ENCODE measurements at regions not wholly inside any gene's neighbourhood (a gene's known extent, or its start where the extent isn't known, plus 50 kb on each side); places are given as distances from the start of the nearest gene placed in this dataset.

DNA sequence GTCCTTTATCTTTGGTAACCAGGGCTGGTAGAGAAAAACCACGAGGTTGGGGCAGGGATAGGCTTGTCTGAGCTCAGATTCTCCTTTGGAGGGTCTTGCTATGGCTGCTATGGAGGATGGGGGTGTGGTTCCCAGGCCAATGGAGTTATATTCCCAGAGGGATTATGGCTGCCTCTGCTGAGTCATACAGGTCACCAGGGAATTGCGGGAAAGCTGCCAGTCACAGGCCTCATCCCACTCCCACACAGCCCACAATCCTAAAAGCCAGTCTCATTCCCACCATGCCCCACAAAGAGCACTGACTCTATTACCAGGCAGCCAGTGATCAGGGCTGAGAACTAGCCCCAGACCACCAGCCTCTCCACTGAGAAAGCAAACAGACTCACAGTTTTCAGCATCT is 316.6 kb upstream of the TMEM229A start:
- DNase-seq (ENCODE audit: unreplicated experiment): peak; percentile 14
- no peaks in the 10 kb centered on the region for H3K36me3 Mint-ChIP-seq (ENCODE audit: insufficient read depth, unreplicated experiment)
- ChIA-PET POLR2A (no interaction called here), CTCF (no interaction called here)
- intact Hi-C loops (cut with micrococcal nuclease): no loop called here
- no peaks in the 10 kb centered on the region for H3K4me1 Mint-ChIP-seq (ENCODE audit: insufficient read depth, unreplicated experiment)
- H3K27me3 Mint-ChIP-seq (ENCODE audit: insufficient read depth, unreplicated experiment): no peaks in the 10 kb centered on the region
- peaks cover under 1% of the 10 kb centered on the region for H3K9me3 Mint-ChIP-seq (ENCODE audit: unreplicated experiment)
- no peak overlapping the region for H3K4me3 Mint-ChIP-seq (ENCODE audit: unreplicated experiment)
- no peak overlapping the region for H3K27ac Mint-ChIP-seq (ENCODE audit: low read depth, unreplicated experiment)
- BruUV-seq (replicated peaks): no TSS peak
- TF ChIP-seq, protein P1, sequence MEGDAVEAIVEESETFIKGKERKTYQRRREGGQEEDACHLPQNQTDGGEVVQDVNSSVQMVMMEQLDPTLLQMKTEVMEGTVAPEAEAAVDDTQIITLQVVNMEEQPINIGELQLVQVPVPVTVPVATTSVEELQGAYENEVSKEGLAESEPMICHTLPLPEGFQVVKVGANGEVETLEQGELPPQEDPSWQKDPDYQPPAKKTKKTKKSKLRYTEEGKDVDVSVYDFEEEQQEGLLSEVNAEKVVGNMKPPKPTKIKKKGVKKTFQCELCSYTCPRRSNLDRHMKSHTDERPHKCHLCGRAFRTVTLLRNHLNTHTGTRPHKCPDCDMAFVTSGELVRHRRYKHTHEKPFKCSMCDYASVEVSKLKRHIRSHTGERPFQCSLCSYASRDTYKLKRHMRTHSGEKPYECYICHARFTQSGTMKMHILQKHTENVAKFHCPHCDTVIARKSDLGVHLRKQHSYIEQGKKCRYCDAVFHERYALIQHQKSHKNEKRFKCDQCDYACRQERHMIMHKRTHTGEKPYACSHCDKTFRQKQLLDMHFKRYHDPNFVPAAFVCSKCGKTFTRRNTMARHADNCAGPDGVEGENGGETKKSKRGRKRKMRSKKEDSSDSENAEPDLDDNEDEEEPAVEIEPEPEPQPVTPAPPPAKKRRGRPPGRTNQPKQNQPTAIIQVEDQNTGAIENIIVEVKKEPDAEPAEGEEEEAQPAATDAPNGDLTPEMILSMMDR (IDR thresholded peaks at IDR 0.05; ENCODE audit: unreplicated experiment): no peak

DNA sequence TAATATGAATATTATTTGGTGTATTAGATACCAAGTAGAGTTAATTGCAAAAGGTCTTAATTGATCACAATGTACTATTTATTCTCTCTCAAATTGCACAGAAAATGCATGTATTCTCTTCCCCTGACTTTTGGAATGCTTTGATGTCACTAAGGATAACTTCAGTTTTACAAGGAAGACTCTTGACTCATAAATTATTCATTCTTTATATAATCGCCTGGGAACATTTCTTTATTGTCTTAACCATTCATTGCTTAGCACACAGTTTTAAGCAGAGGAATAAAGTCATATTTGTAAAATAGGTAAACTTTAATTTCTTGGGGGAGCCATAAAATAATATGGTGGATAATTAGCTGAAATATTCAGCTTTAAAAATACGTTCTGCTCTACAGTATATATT is 306.0 kb upstream of the TMEM229A start:
- Mint-ChIP-seq H3K36me3 (ENCODE audit: insufficient read depth, unreplicated experiment) (no peaks in the 10 kb centered on the region), H3K4me3 (ENCODE audit: unreplicated experiment) (no peak overlapping the region), H3K9me3 (ENCODE audit: unreplicated experiment) (no peaks in the 10 kb centered on the region), H3K4me1 (ENCODE audit: insufficient read depth, unreplicated experiment) (no peaks in the 10 kb centered on the region), H3K27me3 (ENCODE audit: insufficient read depth, unreplicated experiment) (no peaks in the 10 kb centered on the region), H3K27ac (ENCODE audit: low read depth, unreplicated experiment) (no peak overlapping the region)
- ChIA-PET POLR2A (no interaction called here), CTCF (no interaction called here)
- BruUV-seq (replicated peaks): no TSS peak
- intact Hi-C loops (cut with micrococcal nuclease): no loop called here
- DNase-seq (ENCODE audit: unreplicated experiment): no peak
- TF ChIP-seq, protein P1 (IDR thresholded peaks at IDR 0.05; ENCODE audit: unreplicated experiment): no peak

DNA sequence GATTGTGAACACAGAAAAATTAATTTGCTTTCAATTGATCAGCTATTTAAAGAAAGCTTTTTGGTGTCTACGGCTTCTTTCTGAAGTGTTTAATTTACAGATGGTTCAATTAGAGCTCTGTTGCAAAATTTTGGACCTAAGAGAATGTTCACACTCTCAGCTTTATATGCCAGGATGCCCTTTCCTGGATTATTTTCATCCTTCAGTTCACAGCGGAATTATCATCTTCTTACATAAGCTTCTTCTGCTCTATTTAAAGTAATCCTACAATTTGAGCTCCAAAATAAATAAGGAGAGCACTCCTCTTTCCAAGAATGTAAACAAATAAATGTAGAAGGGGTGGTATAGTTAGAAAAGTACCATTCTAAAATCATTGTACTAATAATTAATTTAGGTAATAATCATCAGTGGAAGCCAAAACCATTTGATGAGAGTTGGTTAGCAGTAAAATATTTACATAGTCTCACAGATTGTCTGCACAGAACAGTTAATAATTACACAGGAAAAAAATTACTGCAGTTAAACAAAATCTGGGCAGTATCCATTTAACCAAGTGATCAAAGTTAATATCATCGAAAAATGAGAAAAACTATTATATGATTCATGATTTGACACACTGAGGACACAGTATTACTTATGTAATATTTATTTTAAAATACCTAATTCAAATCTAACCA is 298.0 kb upstream of the TMEM229A start:
- TF ChIP-seq, protein P1 (IDR thresholded peaks at IDR 0.05; ENCODE audit: unreplicated experiment): no peak
- BruUV-seq (replicated peaks): no TSS peak
- no peak for DNase-seq (ENCODE audit: unreplicated experiment)
- Mint-ChIP-seq H3K27ac (ENCODE audit: low read depth, unreplicated experiment) (no peak overlapping the region), H3K36me3 (ENCODE audit: insufficient read depth, unreplicated experiment) (no peaks in the 10 kb centered on the region), H3K27me3 (ENCODE audit: insufficient read depth, unreplicated experiment) (no peaks in the 10 kb centered on the region), H3K4me1 (ENCODE audit: insufficient read depth, unreplicated experiment) (no peaks in the 10 kb centered on the region), H3K4me3 (ENCODE audit: unreplicated experiment) (no peak overlapping the region), H3K9me3 (ENCODE audit: unreplicated experiment) (no peaks in the 10 kb centered on the region)
- intact Hi-C loops (cut with micrococcal nuclease): no loop called here
- ChIA-PET POLR2A (no interaction called here), CTCF (no interaction called here)

DNA sequence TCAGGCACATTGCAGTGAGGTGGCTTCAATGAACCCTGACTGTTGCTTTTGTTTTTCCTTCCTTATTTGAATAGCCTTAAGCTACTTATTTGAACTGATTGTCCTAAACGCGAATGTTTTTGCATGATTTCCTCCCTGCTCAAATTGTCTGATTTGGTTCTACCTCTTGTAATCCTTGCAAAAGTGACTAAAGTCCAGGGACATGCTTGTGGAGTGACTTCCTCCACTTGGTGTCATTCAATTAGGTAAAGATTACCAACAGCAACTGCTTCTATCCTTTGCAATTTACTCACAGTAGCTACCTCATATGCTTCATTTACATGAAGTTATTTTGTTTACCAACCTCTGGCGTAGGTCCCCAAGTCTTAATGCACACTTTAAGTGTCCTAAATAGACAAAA is 295.9 kb upstream of the TMEM229A start:
- DNase-seq (ENCODE audit: unreplicated experiment): no peak
- H3K9me3 Mint-ChIP-seq (ENCODE audit: unreplicated experiment): peaks cover 7% of the 10 kb centered on the region
- no peaks in the 10 kb centered on the region for H3K4me1 Mint-ChIP-seq (ENCODE audit: insufficient read depth, unreplicated experiment)
- H3K4me3 Mint-ChIP-seq (ENCODE audit: unreplicated experiment): no peak overlapping the region
- POLR2A ChIA-PET: no interaction called here
- CTCF ChIA-PET: no interaction called here
- BruUV-seq (replicated peaks): no TSS peak
- no peaks in the 10 kb centered on the region for H3K27me3 Mint-ChIP-seq (ENCODE audit: insufficient read depth, unreplicated experiment)
- intact Hi-C loops (cut with micrococcal nuclease): no loop called here
- TF ChIP-seq, protein P1 (IDR thresholded peaks at IDR 0.05; ENCODE audit: unreplicated experiment): no peak
- no peaks in the 10 kb centered on the region for H3K36me3 Mint-ChIP-seq (ENCODE audit: insufficient read depth, unreplicated experiment)
- no peak overlapping the region for H3K27ac Mint-ChIP-seq (ENCODE audit: low read depth, unreplicated experiment)

All from MCF 10A (cell line).